Keratinocyte (primary cell): ENCODE measurements at regions not wholly inside any gene's neighbourhood (a gene's known extent, or its start where the extent isn't known, plus 50 kb on each side); places are given as distances from the start of the nearest gene placed in this dataset.

ENCODE experiments used
- CTCF ChIP-seq, 3 experiments: IDR thresholded peaks in 1 of 3; conservative IDR thresholded peaks in 1 of 3; optimal IDR thresholded peaks in 1 of 3; 2 replicates in 2 of 3; 3 replicates in 1 of 3; pipeline versions ENCODE3 to v1.5.1; 2011; ENCODE audit warnings: low read length in 3 of 3, mild to moderate bottlenecking in 3 of 3, moderate library complexity in 2 of 3, control low read depth in 1 of 3, inconsistent platforms in 1 of 3; ENCODE audit not compliant: insufficient read depth in 2 of 3; ENCODE audit errors: extremely low read depth in 1 of 3
- EZH2 ChIP-seq: IDR thresholded peaks from one replicate; pipeline ENCODE4 v1.6.1; 2012; ENCODE audit warnings: inconsistent platforms, mild to moderate bottlenecking, low read length, moderate library complexity

DNA sequence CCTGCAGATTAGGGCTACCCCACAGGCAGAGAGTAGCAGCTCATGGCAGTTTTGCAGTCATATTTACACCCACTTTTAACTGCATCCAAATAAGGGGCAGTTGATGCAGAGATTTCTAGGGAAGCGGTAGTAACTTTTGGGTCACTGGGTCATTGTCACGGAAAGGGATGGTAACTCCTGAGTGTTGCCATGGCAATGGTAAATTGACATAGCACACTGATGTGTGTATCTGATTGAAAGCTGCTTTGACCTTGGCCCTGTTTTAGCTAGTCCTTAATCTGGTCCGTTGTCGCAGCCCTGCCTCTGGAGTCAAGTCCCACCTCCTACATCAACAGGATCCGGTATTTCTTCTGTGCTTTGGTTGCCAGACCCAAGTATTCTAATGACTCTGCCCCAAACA is 199.1 kb upstream of the TCF21 start:
- TF ChIP-seq CTCF (optimal IDR thresholded peaks at IDR 0.05 in 1 of 3, IDR thresholded peaks at IDR 0.05 in 1 of 3, conservative IDR thresholded peaks at IDR 0.05 in 1 of 3; ENCODE audit: extremely low read depth in 1 of 3, insufficient read depth in 2 of 3, low read length in 3 of 3) (no peak), EZH2 (no peak)
